Activated CD8-positive, alpha-beta memory T cell treated with anti-CD3 and anti-CD28 coated beads for 1 hour (primary cell): ENCODE measurements at regions not wholly inside any gene's neighbourhood (a gene's known extent, or its start where the extent isn't known, plus 50 kb on each side); places are given as distances from the start of the nearest gene placed in this dataset.

Experiments
- DNase-seq, 2 donors: peaks; one replicate each; pipeline ENCODE4 v3.0.0-alpha.2; 2020; ENCODE audit warnings: low read depth in 1 of 2; ENCODE audit errors: extremely low read depth in 1 of 2

- no peak for DNase-seq
These were observed 115.5 kb downstream of the PAPOLA start for GRCh38 chr14:96617635-96618034.

DNA sequence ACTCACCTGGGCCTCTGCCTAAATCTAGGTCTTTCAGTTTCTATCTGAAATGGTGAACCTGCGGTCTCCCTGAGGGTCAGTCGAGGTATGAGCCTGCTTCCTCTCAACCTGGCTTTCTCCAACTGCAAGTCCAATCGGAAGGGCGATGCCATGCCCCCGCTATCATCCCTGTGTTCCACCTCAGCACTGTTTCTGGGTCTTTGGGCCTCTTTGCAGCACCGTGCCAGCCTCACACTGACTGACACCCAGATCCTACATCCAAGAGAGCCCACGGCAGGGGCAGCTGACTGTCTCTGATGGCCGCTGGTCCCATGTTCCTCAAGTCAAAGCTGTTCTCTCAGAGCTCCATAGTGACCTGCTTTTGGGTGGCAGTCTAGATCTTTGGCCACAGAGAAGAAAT lies 120.7 kb downstream of the PAPOLA start:
- no peak for DNase-seq

DNA sequence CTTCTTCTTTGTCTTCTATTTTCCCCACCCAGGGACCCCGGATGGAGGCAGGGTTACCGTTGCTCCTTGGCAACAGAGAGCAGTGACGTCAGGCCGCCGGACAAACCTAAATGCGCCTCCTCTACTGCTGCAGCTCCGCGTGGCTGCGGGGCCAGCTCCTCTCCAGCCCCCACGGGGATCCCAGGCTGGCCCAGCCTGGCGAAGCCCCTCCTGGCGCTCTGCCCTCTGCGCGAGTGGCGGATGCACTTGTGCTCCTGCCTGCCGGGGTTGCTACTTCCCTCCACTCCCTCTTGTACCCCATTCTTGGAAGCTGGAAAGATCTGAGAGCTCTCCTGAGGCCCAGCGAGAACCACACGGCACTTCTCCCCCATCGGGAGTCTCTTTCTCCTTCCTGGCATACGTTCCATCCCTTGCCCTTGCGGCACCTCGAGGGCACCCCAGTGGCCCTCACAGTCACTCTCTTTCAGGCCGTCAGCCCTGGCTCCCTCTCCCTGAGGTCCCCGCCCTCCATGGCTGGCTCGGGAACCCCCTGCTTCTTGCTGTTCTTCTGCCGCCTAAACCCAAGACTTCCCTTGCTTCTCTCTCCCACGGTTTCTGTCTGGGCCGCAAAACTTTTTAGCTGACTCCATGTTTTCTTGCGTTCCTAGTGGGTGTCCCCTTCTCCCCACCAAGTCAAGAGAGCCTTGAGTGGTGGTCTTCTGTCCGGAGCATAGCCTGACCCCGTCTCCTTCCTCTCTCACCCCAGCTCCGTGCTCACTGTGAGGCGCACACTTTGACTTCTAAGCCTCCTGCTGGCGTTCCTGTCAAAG lies 121.7 kb downstream of the PAPOLA start:
- DNase-seq = no peak

- no peak for DNase-seq
These were observed 122.7 kb downstream of the PAPOLA start for GRCh38 chr14:96624661-96625425.

GRCh38 chr14:96625426-96625985 lies 123.3 kb downstream of the PAPOLA start:
- no peak for DNase-seq

- no peak for DNase-seq
These were observed 124.1 kb downstream of the PAPOLA start for GRCh38 chr14:96626121-96626768.

GRCh38 chr14:96626916-96627315 lies 124.7 kb downstream of the PAPOLA start:
- no peak for DNase-seq

- no peak for DNase-seq
These were observed 125.2 kb downstream of the PAPOLA start for GRCh38 chr14:96627386-96627785.

GRCh38 chr14:96627811-96628775 lies 125.9 kb downstream of the PAPOLA start:
- DNase-seq = no peak

- no peak for DNase-seq
These were observed 126.9 kb downstream of the PAPOLA start for GRCh38 chr14:96629082-96629481.

GRCh38 chr14:96629558-96630222 lies 127.5 kb downstream of the PAPOLA start:
- DNase-seq = no peak

GRCh38 chr14:96630281-96630680 lies 128.1 kb downstream of the PAPOLA start:
- no peak for DNase-seq

GRCh38 chr14:96631030-96631429 lies 128.8 kb downstream of the PAPOLA start:
- DNase-seq = no peak

DNA sequence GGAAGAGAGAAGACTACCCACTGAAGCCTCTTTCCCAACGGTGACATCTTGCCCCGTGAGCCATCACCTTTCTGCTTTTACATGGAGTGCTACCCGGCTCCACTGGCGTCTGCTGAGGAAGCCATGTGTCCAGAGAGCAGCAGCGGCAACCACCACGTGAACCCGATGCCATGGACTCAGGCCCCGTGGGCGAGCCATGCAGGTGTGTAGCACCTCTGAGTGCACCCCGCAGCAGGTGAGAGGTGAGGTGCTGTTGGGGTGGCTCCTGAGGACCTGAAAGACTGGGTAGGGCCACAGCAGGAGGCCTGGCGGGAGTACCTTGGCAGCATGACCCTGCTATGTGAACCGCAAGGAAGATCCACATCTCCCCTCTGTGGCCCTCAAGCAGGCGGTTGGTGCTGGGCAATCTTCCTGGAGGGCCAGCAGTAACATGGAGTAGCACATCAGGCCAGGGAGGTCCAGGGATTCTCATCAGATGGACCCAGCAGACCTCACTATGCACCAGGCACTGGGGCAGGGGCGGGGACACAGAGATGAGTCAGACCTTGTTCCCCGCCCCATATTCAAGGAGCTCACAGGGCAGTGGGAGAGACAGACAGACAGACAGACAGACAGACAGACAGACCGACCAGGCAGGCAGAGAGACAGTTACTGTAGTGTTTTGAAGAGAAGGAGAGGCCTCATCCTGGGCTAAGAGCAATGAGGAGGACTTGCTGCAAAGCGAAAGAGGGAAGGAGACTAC lies 129.6 kb downstream of the PAPOLA start:
- no peak for DNase-seq

DNA sequence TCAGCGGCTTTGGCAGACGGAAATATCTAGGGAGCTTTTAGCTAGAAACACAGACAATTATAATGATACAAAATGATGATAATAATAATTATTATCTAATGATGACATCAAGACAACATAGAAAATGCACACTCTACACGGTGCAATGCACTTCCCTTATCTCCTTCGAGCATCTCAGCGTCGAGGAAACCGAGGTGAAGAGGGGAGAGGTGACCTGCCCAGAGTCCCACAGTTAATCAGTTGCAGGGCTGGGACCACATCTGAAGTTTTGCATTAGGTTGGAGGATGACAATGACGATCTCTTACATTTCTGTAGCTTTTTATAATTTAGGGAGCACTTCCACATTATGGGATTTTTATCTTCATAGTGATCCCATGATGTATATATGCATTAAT lies 130.2 kb downstream of the PAPOLA start:
- DNase-seq = no peak

DNA sequence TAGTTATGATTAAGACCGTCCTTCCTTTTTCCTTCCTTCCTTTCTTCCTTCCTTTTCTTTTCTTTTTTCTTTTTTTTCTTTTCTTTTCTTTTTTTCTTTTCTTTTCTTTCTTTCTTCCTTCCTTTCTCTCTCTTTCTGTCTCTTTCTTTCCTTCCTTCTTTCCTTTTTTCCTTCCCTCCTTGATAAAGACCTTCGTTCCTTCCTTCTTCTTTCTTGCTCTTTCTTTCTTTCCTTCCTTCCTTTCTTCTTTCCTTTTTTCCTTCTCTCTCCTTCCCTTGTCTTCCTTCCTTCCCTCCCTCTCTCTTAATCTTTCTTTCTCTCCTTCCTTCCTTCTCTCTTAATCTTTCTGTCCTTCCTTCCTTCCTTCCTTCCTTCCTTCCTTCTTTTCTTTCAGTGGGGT lies 130.9 kb downstream of the PAPOLA start:
- no peak for DNase-seq

- DNase-seq = no peak
These were observed 132.3 kb downstream of the PAPOLA start for GRCh38 chr14:96634481-96634880.

GRCh38 chr14:96634896-96635295 lies 132.7 kb downstream of the PAPOLA start:
- DNase-seq = no peak

DNA sequence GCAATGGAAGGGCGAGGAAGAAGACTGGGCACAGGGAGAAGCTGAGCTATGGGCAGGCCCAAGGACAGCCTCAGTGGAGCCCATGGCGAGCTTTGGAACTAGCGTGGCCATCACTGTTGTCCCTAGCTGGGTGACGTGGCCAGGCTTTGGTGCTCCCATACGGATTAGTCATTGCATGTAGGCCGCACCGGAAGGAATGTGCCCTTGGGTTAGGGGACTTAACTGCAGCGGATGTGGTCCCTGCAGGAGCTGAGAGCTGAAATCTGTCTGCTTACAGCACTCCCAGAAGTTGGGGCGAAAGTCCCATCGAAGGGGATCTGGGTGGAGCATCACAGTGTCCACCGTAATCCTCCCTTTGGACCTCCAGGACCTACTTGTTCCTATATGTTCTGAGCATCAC lies 133.7 kb downstream of the PAPOLA start:
- no peak for DNase-seq
